Stimulated activated CD8-positive, alpha-beta memory T cell treated with anti-CD3 and anti-CD28 coated beads, Interleukin-4, amount 100 ng/mL, for 1 hour (primary cell): ENCODE measurements at regions not wholly inside any gene's neighbourhood (a gene's known extent, or its start where the extent isn't known, plus 50 kb on each side); places are given as distances from the start of the nearest gene placed in this dataset.
"Not testable (repeated sequence)": the region's sequence is repeated elsewhere in the genome, so short reads cannot be mapped to it uniquely, and the experiment has no call there.

Experiments
- DNase-seq, 2 donors: peaks; one replicate each; pipeline ENCODE4 v3.0.0-alpha.2; 2020; ENCODE audit warnings: low read depth in 2 of 2, low spot score in 1 of 2

- DNase-seq, result no peak
Measured at GRCh38 chr3:177382944-177383343, 185.7 kb upstream of the TBL1XR1 start.

GRCh38 chr3:177385186-177385585, 187.9 kb upstream of the TBL1XR1 start:
- no peak for DNase-seq

GRCh38 chr3:177385831-177386301, 188.6 kb upstream of the TBL1XR1 start:
- no peak for DNase-seq

- DNase-seq, result no peak
Measured at GRCh38 chr3:177388209-177388608, 190.9 kb upstream of the TBL1XR1 start.

GRCh38 chr3:177394231-177395024, 197.1 kb upstream of the TBL1XR1 start:
- DNase-seq, result not testable (repeated sequence)

- no peak for DNase-seq
Measured at GRCh38 chr3:177396733-177397132, 199.5 kb upstream of the TBL1XR1 start.

- no peak for DNase-seq
Measured at GRCh38 chr3:177401375-177401774, 204.1 kb upstream of the TBL1XR1 start.

GRCh38 chr3:177402533-177402932, 205.3 kb upstream of the TBL1XR1 start:
- DNase-seq, result no peak

- DNase-seq, result no peak
Measured at GRCh38 chr3:177405191-177405672, 207.9 kb upstream of the TBL1XR1 start.

- no peak for DNase-seq
Measured at GRCh38 chr3:177410730-177411129, 213.4 kb upstream of the TBL1XR1 start.

GRCh38 chr3:177411201-177411600, 213.9 kb upstream of the TBL1XR1 start:
- DNase-seq, result no peak

- DNase-seq, result not testable (repeated sequence)
Measured at GRCh38 chr3:177412677-177413170, 215.4 kb upstream of the TBL1XR1 start.

GRCh38 chr3:177414093-177414492, 216.8 kb upstream of the TBL1XR1 start:
- no peak for DNase-seq

GRCh38 chr3:177418787-177419186, 221.5 kb upstream of the TBL1XR1 start:
- no peak for DNase-seq

GRCh38 chr3:177419904-177420601, 222.8 kb upstream of the TBL1XR1 start:
- no peak for DNase-seq

GRCh38 chr3:177420651-177421480, 223.6 kb upstream of the TBL1XR1 start:
- no peak for DNase-seq

GRCh38 chr3:177421481-177421785, 224.2 kb upstream of the TBL1XR1 start:
- DNase-seq, result no peak

- DNase-seq, result no peak
Measured at GRCh38 chr3:177424521-177424920, 227.2 kb upstream of the TBL1XR1 start.

- DNase-seq, result no peak
Measured at GRCh38 chr3:177425042-177425441, 227.8 kb upstream of the TBL1XR1 start.

GRCh38 chr3:177426106-177426877, 229.0 kb upstream of the TBL1XR1 start:
- no peak for DNase-seq
